ENCODE measurements at regions not wholly inside any gene's neighbourhood (a gene's known extent, or its start where the extent isn't known, plus 50 kb on each side); places are given as distances from the start of the nearest gene placed in this dataset.
"Not testable (repeated sequence)": the region's sequence is repeated elsewhere in the genome, so short reads cannot be mapped to it uniquely, and the experiment has no call there.

- no peak overlapping the region for H3K4me3 Mint-ChIP-seq
- no peak overlapping the region for H3K27ac Mint-ChIP-seq (ENCODE audit: unreplicated experiment)
- no peaks in the 10 kb centered on the region for H3K9me3 Mint-ChIP-seq
- no peaks in the 10 kb centered on the region for H3K36me3 Mint-ChIP-seq (ENCODE audit: low read depth)
- TF ChIP-seq CTCF (conservative IDR thresholded peaks at IDR 0.05): no peak
- H3K27me3 Mint-ChIP-seq (ENCODE audit: low read depth): no peaks in the 10 kb centered on the region
- H3K4me1 Mint-ChIP-seq: peaks cover 36% of the 10 kb centered on the region
- DNase-seq (ENCODE audit: low read depth, low spot score): no peak
These were observed 410.7 kb downstream of the MIAT start for GRCh38 chr22:27068121-27068520.

GRCh38 chr22:27070594-27070993 is 413.2 kb downstream of the MIAT start:
- no peaks in the 10 kb centered on the region for H3K9me3 Mint-ChIP-seq

GRCh38 chr22:27073601-27074425 is 416.4 kb downstream of the MIAT start:
- Mint-ChIP-seq H3K27me3 (ENCODE audit: low read depth) (peaks cover 32% of the 10 kb centered on the region), H3K36me3 (ENCODE audit: low read depth) (no peaks in the 10 kb centered on the region), H3K4me3 (no peak overlapping the region), H3K27ac (ENCODE audit: unreplicated experiment) (no peak overlapping the region), H3K9me3 (no peaks in the 10 kb centered on the region), H3K4me1 (peaks cover 3% of the 10 kb centered on the region)
- TF ChIP-seq CTCF (conservative IDR thresholded peaks at IDR 0.05): no peak
- no peak for DNase-seq (ENCODE audit: low read depth, low spot score)

More at GRCh38 chr22:27070594-27070993, 413.2 kb downstream of the MIAT start:
- no peaks in the 10 kb centered on the region for H3K36me3 Mint-ChIP-seq (ENCODE audit: low read depth)
- peaks cover 16% of the 10 kb centered on the region for H3K27me3 Mint-ChIP-seq (ENCODE audit: low read depth)
- H3K4me3 Mint-ChIP-seq: no peak overlapping the region
- DNase-seq (ENCODE audit: low read depth, low spot score): no peak
- peaks cover 17% of the 10 kb centered on the region for H3K4me1 Mint-ChIP-seq
- no peak for TF ChIP-seq CTCF (conservative IDR thresholded peaks at IDR 0.05)
- H3K27ac Mint-ChIP-seq (ENCODE audit: unreplicated experiment): no peak overlapping the region

GRCh38 chr22:27075028-27075678 is 417.8 kb downstream of the MIAT start:
- Mint-ChIP-seq H3K4me3 (no peak overlapping the region), H3K36me3 (ENCODE audit: low read depth) (no peaks in the 10 kb centered on the region), H3K9me3 (no peaks in the 10 kb centered on the region), H3K27ac (ENCODE audit: unreplicated experiment) (no peak overlapping the region), H3K27me3 (ENCODE audit: low read depth) (peaks cover 34% of the 10 kb centered on the region), H3K4me1 (peaks cover 3% of the 10 kb centered on the region)
- TF ChIP-seq CTCF (conservative IDR thresholded peaks at IDR 0.05): no peak
- DNase-seq (ENCODE audit: low read depth, low spot score): no peak

GRCh38 chr22:27075891-27076290 is 418.5 kb downstream of the MIAT start:
- DNase-seq (ENCODE audit: low read depth, low spot score): no peak
- H3K27me3 Mint-ChIP-seq (ENCODE audit: low read depth): peaks cover 34% of the 10 kb centered on the region
- H3K36me3 Mint-ChIP-seq (ENCODE audit: low read depth): no peaks in the 10 kb centered on the region
- peaks cover 3% of the 10 kb centered on the region for H3K4me1 Mint-ChIP-seq
- TF ChIP-seq CTCF (conservative IDR thresholded peaks at IDR 0.05): no peak
- peak overlapping the region; percentile 58 for H3K27ac Mint-ChIP-seq (ENCODE audit: unreplicated experiment)
- no peak overlapping the region for H3K4me3 Mint-ChIP-seq
- no peaks in the 10 kb centered on the region for H3K9me3 Mint-ChIP-seq

GRCh38 chr22:27078064-27078463 is 420.7 kb downstream of the MIAT start:
- not testable (repeated sequence) for DNase-seq (ENCODE audit: low read depth, low spot score); H3K36me3 Mint-ChIP-seq (ENCODE audit: low read depth); H3K4me3 Mint-ChIP-seq; H3K9me3 Mint-ChIP-seq; H3K4me1 Mint-ChIP-seq; H3K27ac Mint-ChIP-seq (ENCODE audit: unreplicated experiment)
- H3K27me3 Mint-ChIP-seq (ENCODE audit: low read depth): peaks cover 37% of the 10 kb centered on the region
